K562 (cell line): ENCODE measurements at regions not wholly inside any gene's neighbourhood (a gene's known extent, or its start where the extent isn't known, plus 50 kb on each side); places are given as distances from the start of the nearest gene placed in this dataset.

Experiments
- ATAC-seq: fragments of 200-7000 bp; cut with Tn5 transposase; 3 replicates; pipeline ENCODE4 v1.9.1; 2020; ENCODE audit warnings: moderate library complexity
- BruUV-seq: library from RNA; stranded (reverse); fragments of 400-500 nt; replicated peaks from 2 replicates; lab custom pipeline; 2021; lab: Mats Ljungman, UMichigan
- CTCF ChIA-PET: fragments of 300-600 bp; formaldehyde crosslinking; extraction: SDS; loops from one replicate; lab custom pipeline; 2021; ENCODE audit warnings: low intra/inter-chr PET ratio; lab: Yijun Ruan, JAX
- POLR2A ChIA-PET: fragments of 300-600, 350-650 bp; sonication (Branson Sonifier 250); formaldehyde crosslinking; extraction: SDS; loops from one replicate; lab custom pipeline; 2021; ENCODE audit warnings: antibody characterized with exemption, inconsistent platforms; lab: Yijun Ruan, JAX
- DNase-seq, 4 experiments: peaks; one replicate each; pipeline versions ENCODE4 v3.0.0 to v3.0.0-alpha.2; 2011 to 2018; ENCODE audit warnings: low spot score in 3 of 4, mixed read lengths in 3 of 4; ENCODE audit errors: extremely low read depth in 1 of 4
- FAIRE-seq: peaks from 2 replicates; lab custom pipeline; 2011; peaks lifted over from hg19 to GRCh38; lab: Jason Lieb, UNC
- H2AFZ ChIP-seq: 2 replicates; pipeline ENCODE4 v1.6.0; 2011; ENCODE audit warnings: low read depth, low read length, control low read depth, inconsistent platforms
- H3K27ac ChIP-seq: fragments of 200-600 bp; 3 replicates; pipeline ENCODE4 v1.8.0; 2011; ENCODE audit warnings: low read depth, mild to moderate bottlenecking, control low read depth, inconsistent platforms, low read length, moderate library complexity, mixed read lengths; ENCODE audit errors: extremely low read depth
- H3K27me3 ChIP-seq, 2 experiments: fragments of 300-600 bp in 1 of 2; 2 replicates in 1 of 2; 3 replicates in 1 of 2; pipeline versions ENCODE4 v1.6.0 to v1.8.0; 2011; ENCODE audit warnings: inconsistent platforms in 2 of 2, low read length in 2 of 2, mild to moderate bottlenecking in 1 of 2, mixed read lengths in 1 of 2, moderate library complexity in 1 of 2; ENCODE audit not compliant: control insufficient read depth in 2 of 2, insufficient read depth in 2 of 2
- H3K36me3 ChIP-seq: fragments of 300-600 bp; 3 replicates; pipeline ENCODE4 v1.8.0; 2011; ENCODE audit warnings: mild to moderate bottlenecking, low read length, inconsistent platforms; ENCODE audit not compliant: control insufficient read depth, insufficient read depth
- H3K4me1 ChIP-seq, 2 experiments: fragments of 200-600 bp in 1 of 2; replicated peaks in 1 of 2; 2 replicates in 1 of 2; 3 replicates in 1 of 2; pipeline versions ENCODE4 v1.5.1 to v1.8.0; 2011; ENCODE audit warnings: inconsistent platforms in 2 of 2, low read length in 2 of 2, mild to moderate bottlenecking in 1 of 2, mixed read lengths in 1 of 2, moderate library complexity in 1 of 2; ENCODE audit not compliant: control insufficient read depth in 2 of 2, insufficient read depth in 2 of 2
- H3K4me2 ChIP-seq: 2 replicates; pipeline ENCODE4 v1.6.1; 2011; ENCODE audit warnings: low read length, control low read depth, inconsistent platforms, mixed read lengths; ENCODE audit not compliant: insufficient read depth
- H3K4me3 ChIP-seq: fragments of 200-600 bp; sonication (generic), shearing (Covaris generic); 2 replicates; pipeline ENCODE4 v1.5.1; 2016; ENCODE audit warnings: control low read depth, inconsistent platforms
- H3K79me2 ChIP-seq: fragments of 200-600 bp; 3 replicates; pipeline ENCODE4 v1.8.0; 2011; ENCODE audit warnings: low read length, inconsistent platforms; ENCODE audit not compliant: control insufficient read depth, insufficient read depth
- H3K9ac ChIP-seq, 2 experiments: 2 replicates each; pipeline versions ENCODE4 v1.6.0 to v1.6.1; 2011; ENCODE audit warnings: low read depth in 2 of 2, low read length in 2 of 2, control low read depth in 1 of 2, inconsistent platforms in 1 of 2, mild to moderate bottlenecking in 1 of 2, mixed read lengths in 1 of 2; ENCODE audit not compliant: insufficient read depth in 1 of 2
- H3K9me1 ChIP-seq: one replicate; pipeline ENCODE4 v1.6.0; 2011; ENCODE audit warnings: inconsistent platforms, mild to moderate bottlenecking, low read length, moderate library complexity; ENCODE audit not compliant: control insufficient read depth, insufficient read depth
- H3K9me3 ChIP-seq: replicated peaks from 2 replicates; pipeline ENCODE4 v1.5.1; 2011; ENCODE audit warnings: low read depth, low read length, inconsistent platforms; ENCODE audit not compliant: control insufficient read depth, insufficient read depth
- H4K20me1 ChIP-seq: replicated peaks from 2 replicates; pipeline ENCODE4 v1.6.1; 2011; ENCODE audit warnings: low read length, inconsistent platforms, mixed read lengths; ENCODE audit not compliant: control insufficient read depth, insufficient read depth
- BCLAF1 ChIP-seq, 2 experiments: fragments of 450-650 bp in 1 of 2; IDR thresholded peaks; 2 replicates each; pipeline ENCODE4 v1.6.1; 2011 to 2017; ENCODE audit warnings: low read depth in 2 of 2, antibody characterized with exemption in 1 of 2, borderline replicate concordance in 1 of 2, low read length in 1 of 2, mild to moderate bottlenecking in 1 of 2, mixed read lengths in 1 of 2; ENCODE audit not compliant: control insufficient read depth in 1 of 2
- HDAC2 ChIP-seq: fragments of 450-650 bp; IDR thresholded peaks from 2 replicates; pipeline ENCODE4 v1.6.1; 2016; ENCODE audit warnings: mild to moderate bottlenecking
- WGBS: fragments of 100-300 bp; shearing (Covaris generic); methylation state at CpG from one replicate; pipeline ENCODE4 v1.1.6; 2016; ENCODE audit warnings: low coverage, mixed read lengths; ENCODE audit not compliant: insufficient coverage; ENCODE audit errors: missing lambda C conversion rate; 5-methylcytosine and 5-hydroxymethylcytosine counted together
- in situ Hi-C: fragments of 300-500 bp; cut with MboI; formaldehyde crosslinking; loops from 4 replicates; pipeline ENCODE4 v1.15.0; 2018; ENCODE audit warnings: inconsistent platforms, mixed read lengths
- intact Hi-C: fragments of 100-400 bp; cut with micrococcal nuclease; formaldehyde crosslinking; loops from 2 replicates; pipeline ENCODE4 v1.14.2; 2022

GRCh38 chr10:3282674-3283017, 110.1 kb upstream of the PITRM1 start:
- 0% methylated on average over 1 of the region's 1 CpG for WGBS
- ChIA-PET POLR2A (no interaction called here), CTCF (no interaction called here)
- TF ChIP-seq BCLAF1 (IDR thresholded peaks at IDR 0.05; ENCODE audit: borderline replicate concordance in 1 of 2, control insufficient read depth in 1 of 2, low read depth in 2 of 2, low read length in 1 of 2): no peak
- TF ChIP-seq HDAC2: no peak
- intact Hi-C loops (no loop called here), in situ Hi-C loops (no loop called here)
- peaks cover 18 to 20% of the 10 kb centered on the region in 2 experiments for H3K27me3 ChIP-seq
- FAIRE-seq (no peak), ATAC-seq (no peak), DNase-seq (no peak)
- H3K4me2 ChIP-seq: no peak overlapping the region
- no peaks in the 10 kb centered on the region for H3K36me3 ChIP-seq
- peaks cover 3% of the 10 kb centered on the region; the same call in 1 of the 2 replicates for H4K20me1 ChIP-seq
- no peaks in the 10 kb centered on the region for H3K9me1 ChIP-seq
- H3K27ac ChIP-seq: no peak overlapping the region
- H2AFZ ChIP-seq: no peak overlapping the region
- H3K79me2 ChIP-seq: no peaks in the 10 kb centered on the region
- no peak overlapping the region for H3K4me3 ChIP-seq
- H3K9ac ChIP-seq: no peak overlapping the region
- H3K9me3 ChIP-seq: no peaks in the 10 kb centered on the region
- BruUV-seq: no TSS peak
- H3K4me1 ChIP-seq: no peaks in the 10 kb centered on the region
